AG04449 (cell line): ENCODE measurements at regions not wholly inside any gene's neighbourhood (a gene's known extent, or its start where the extent isn't known, plus 50 kb on each side); places are given as distances from the start of the nearest gene placed in this dataset.

ENCODE experiments used
- CTCF ChIA-PET: fragments of 350-600 bp; formaldehyde crosslinking; extraction: SDS; loops from one replicate; lab custom pipeline; 2021; ENCODE audit warnings: antibody characterized with exemption; lab: Yijun Ruan, JAX
- POLR2A ChIA-PET: fragments of 400-600, 350-600 bp; formaldehyde crosslinking; extraction: SDS; loops from one replicate; lab custom pipeline; 2020; ENCODE audit warnings: antibody characterized with exemption, inconsistent platforms; lab: Yijun Ruan, JAX
- DNase-seq: peaks from one replicate; pipeline ENCODE4 v3.0.0-alpha.2; 2010; ENCODE audit warnings: low read depth, low spot score
- H3K4me3 ChIP-seq: 2 replicates; pipeline ENCODE4 v1.5.1; 2011; ENCODE audit warnings: low read depth, mild to moderate bottlenecking, control low read depth, low read length
- TF ChIP-seq, protein P1 (sequence below): IDR thresholded peaks from one replicate; pipeline ENCODE4 v1.5.1; 2011; ENCODE audit warnings: mild to moderate bottlenecking, moderate library complexity, low read length, control low read depth, inconsistent platforms; ENCODE audit not compliant: insufficient read depth; ENCODE audit errors: missing control alignments

DNA sequence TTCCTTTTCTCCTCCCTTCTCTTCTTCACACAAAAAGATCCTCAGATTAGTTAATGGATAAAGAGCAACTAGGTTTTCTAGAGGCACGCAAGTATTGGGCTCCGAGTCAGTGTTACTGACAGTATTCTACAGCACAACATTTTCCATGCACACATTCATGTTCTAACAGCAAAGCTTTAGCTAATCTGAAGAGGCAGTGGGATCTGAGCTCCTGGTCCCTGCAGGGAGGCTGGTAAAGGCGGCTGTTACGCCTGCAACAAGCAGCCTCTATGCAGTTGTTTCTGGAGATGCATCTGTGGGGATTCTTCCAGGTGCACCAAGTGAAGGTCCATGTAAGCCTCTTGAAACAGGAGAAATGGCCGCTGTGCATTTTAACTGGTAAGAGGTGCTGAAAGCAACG, 143.8 kb downstream of the EFNB2 start:
- CTCF ChIA-PET = no interaction called here
- POLR2A ChIA-PET = no interaction called here
- no peak for DNase-seq
- TF ChIP-seq, protein P1, sequence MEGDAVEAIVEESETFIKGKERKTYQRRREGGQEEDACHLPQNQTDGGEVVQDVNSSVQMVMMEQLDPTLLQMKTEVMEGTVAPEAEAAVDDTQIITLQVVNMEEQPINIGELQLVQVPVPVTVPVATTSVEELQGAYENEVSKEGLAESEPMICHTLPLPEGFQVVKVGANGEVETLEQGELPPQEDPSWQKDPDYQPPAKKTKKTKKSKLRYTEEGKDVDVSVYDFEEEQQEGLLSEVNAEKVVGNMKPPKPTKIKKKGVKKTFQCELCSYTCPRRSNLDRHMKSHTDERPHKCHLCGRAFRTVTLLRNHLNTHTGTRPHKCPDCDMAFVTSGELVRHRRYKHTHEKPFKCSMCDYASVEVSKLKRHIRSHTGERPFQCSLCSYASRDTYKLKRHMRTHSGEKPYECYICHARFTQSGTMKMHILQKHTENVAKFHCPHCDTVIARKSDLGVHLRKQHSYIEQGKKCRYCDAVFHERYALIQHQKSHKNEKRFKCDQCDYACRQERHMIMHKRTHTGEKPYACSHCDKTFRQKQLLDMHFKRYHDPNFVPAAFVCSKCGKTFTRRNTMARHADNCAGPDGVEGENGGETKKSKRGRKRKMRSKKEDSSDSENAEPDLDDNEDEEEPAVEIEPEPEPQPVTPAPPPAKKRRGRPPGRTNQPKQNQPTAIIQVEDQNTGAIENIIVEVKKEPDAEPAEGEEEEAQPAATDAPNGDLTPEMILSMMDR = no peak
- H3K4me3 ChIP-seq = no peak overlapping the region

DNA sequence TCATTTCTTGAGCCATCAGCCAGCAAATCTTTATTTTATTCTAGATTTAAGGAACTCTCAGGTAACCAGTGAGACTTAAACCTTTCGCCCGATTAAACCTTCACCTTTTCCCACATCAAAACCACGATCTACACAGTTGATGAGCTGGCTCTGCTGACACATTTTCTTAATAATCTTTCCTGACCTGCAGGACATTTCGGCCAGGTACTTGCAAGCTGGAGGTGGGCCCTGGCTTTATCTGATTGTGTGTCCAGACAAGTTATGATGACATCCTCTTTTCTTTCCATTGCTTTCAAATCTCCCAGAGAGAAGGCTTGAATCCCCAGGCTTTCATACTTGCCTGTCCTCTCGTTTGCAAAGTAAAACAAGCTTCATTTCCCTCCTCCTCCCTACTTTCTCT, 144.2 kb downstream of the EFNB2 start:
- H3K4me3 ChIP-seq = no peak overlapping the region
- DNase-seq = no peak
- CTCF ChIA-PET = no interaction called here
- TF ChIP-seq, protein P1 = no peak
- POLR2A ChIA-PET = no interaction called here

DNA sequence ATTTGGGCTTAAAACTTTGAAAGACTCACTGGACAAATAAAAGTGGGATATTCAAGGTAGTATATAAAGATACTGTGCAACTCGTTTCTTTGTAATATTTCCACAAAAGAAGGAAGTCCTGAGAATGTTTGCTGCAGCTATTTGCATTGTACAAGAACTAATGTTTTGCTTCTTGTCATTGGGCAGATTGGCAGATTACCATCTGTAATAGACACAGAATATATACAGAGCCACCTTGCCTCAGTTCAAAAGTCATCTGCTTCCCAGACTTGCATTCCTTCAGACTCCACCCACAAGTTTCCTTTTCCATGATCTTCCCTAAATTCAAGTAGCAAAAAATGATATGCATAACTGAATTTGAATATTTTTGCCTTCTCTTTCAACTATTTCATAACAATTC, 145.1 kb downstream of the EFNB2 start:
- TF ChIP-seq, protein P1 = no peak
- no peak overlapping the region for H3K4me3 ChIP-seq
- no peak for DNase-seq
- ChIA-PET CTCF (no interaction called here), POLR2A (no interaction called here)

DNA sequence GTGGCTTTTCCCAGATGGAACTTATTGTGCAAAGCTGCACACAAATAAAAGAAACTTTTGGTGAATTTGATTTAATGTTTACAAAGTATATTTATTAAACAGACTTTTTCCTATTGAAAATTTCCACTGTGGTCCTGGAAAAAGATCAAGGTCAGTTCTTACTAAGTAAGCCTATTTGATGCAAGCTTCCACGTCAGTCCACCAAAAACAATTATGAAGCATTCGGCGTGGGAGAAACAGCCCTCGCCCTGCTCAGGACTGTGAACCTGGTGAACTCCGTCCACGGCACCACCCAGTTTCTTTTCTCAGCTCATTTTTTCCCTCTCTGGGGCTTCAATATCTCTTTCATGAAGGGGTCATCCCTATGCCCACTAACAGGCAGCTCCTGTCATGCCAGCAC, 149.8 kb downstream of the EFNB2 start:
- TF ChIP-seq, protein P1 = no peak

DNA sequence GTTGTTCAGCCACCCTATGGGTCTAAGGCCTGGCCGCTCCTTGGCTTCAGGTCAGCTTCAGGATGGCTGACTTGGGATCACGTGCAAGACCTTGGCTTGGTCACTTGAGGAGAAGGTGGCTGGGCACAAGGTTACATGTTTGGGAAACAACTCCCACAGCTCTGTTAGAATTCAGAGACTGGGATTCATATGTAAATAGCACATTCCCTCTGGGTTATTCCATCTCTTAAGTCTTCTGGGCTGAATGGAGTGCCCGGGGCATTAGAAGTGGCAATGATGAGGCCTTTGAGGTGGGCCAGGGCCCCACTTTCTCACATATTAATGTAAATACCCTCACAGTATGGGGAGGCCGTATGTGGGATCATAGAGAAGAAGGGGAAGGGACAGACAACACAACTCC, 150.9 kb downstream of the EFNB2 start:
- ChIA-PET POLR2A (no interaction called here), CTCF (no interaction called here)

More for the DNA sequence above, 149.8 kb downstream of the EFNB2 start:
- H3K4me3 ChIP-seq = no peak overlapping the region
- ChIA-PET POLR2A (no interaction called here), CTCF (no interaction called here)
- no peak for DNase-seq

DNA sequence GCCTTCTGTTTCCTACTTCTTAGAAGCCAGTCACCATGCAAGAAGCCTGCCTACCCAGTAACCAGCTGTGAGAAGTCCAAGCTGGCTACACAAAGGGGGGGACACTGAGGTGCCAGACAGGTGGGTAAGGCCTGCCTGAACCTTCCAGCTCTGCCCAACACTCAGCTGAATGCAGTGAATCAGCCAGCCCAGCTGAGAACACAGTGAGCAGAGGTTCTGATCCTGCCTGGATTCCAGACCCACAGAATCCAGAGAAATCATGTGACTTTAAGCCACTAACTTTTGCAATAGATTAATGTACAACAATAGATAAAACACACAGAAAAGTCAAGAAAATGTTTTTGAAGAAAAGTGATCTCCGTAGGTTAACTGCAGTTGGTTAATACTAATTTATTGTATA, 151.7 kb downstream of the EFNB2 start:
- TF ChIP-seq, protein P1 = no peak
- no peak for DNase-seq
- POLR2A ChIA-PET = no interaction called here
- CTCF ChIA-PET = no interaction called here
- H3K4me3 ChIP-seq = no peak overlapping the region

More for the DNA sequence above, 150.9 kb downstream of the EFNB2 start:
- no peak overlapping the region for H3K4me3 ChIP-seq
- DNase-seq = no peak
- TF ChIP-seq, protein P1 = no peak
